Natural killer cell treated with Interleukin-12 subunit alpha and Interleukin-12 subunit beta and Interleukin-15 and Interleukin-18, amount 100 ng/mL, for 72 hours (primary cell): ENCODE measurements at regions not wholly inside any gene's neighbourhood (a gene's known extent, or its start where the extent isn't known, plus 50 kb on each side); places are given as distances from the start of the nearest gene placed in this dataset.

Experiments
- ATAC-seq, 2 donors: fragments of 150-1000 bp; cut with Tn5 transposase in 1 of 2; sonication (Bioruptor Pico), chemical (Tn5 transposase) in 1 of 2; 2 replicates each; pipeline ENCODE4 v1.10.0; 2021
- DNase-seq: peaks from one replicate; pipeline ENCODE4 v3.0.0; 2022; ENCODE audit warnings: low spot score
- H3K27ac Mint-ChIP-seq, 2 donors: 1 replicate in 1 of 2; 2 replicates in 1 of 2; pipeline ENCODE4 v1.8.0; 2022; ENCODE audit warnings: mixed read lengths in 2 of 2, mild to moderate bottlenecking in 1 of 2, moderate library complexity in 1 of 2
- H3K27me3 Mint-ChIP-seq, 2 donors: 1 replicate in 1 of 2; 2 replicates in 1 of 2; pipeline ENCODE4 v1.8.0; 2022; ENCODE audit warnings: mixed read lengths in 2 of 2
- H3K36me3 Mint-ChIP-seq: one replicate; pipeline ENCODE4 v1.8.0; 2022; ENCODE audit warnings: mixed read lengths
- H3K4me1 Mint-ChIP-seq, 2 donors: 1 replicate in 1 of 2; 2 replicates in 1 of 2; pipeline ENCODE4 v1.8.0; 2022; ENCODE audit warnings: low read depth in 2 of 2, mixed read lengths in 2 of 2, mild to moderate bottlenecking in 1 of 2
- H3K4me3 Mint-ChIP-seq: one replicate; pipeline ENCODE4 v1.8.0; 2022; ENCODE audit warnings: mixed read lengths
- H3K9me3 Mint-ChIP-seq: 2 replicates; pipeline ENCODE4 v1.8.0; 2022; ENCODE audit warnings: mixed read lengths

GRCh38 chr9:1951446-1951845, 63.7 kb upstream of the SMARCA2 start:
- H3K4me3 Mint-ChIP-seq, result no peak overlapping the region
- H3K4me1 Mint-ChIP-seq, result no peaks in the 10 kb centered on the region
- DNase-seq (no peak), ATAC-seq (no peak)
- H3K9me3 Mint-ChIP-seq, result no peaks in the 10 kb centered on the region
- peaks cover 6 to 15% of the 10 kb centered on the region in 2 donors for H3K27me3 Mint-ChIP-seq
- H3K36me3 Mint-ChIP-seq, result no peaks in the 10 kb centered on the region
- no peak overlapping the region for H3K27ac Mint-ChIP-seq

- Mint-ChIP-seq H3K4me3 (no peak overlapping the region), H3K9me3 (no peaks in the 10 kb centered on the region), H3K27me3 (peaks cover 6 to 13% of the 10 kb centered on the region in 2 donors), H3K36me3 (no peaks in the 10 kb centered on the region), H3K27ac (no peak overlapping the region), H3K4me1 (no peaks in the 10 kb centered on the region)
- ATAC-seq (no peak), DNase-seq (no peak)
Observed at GRCh38 chr9:1952001-1952400, 63.1 kb upstream of the SMARCA2 start.

DNA sequence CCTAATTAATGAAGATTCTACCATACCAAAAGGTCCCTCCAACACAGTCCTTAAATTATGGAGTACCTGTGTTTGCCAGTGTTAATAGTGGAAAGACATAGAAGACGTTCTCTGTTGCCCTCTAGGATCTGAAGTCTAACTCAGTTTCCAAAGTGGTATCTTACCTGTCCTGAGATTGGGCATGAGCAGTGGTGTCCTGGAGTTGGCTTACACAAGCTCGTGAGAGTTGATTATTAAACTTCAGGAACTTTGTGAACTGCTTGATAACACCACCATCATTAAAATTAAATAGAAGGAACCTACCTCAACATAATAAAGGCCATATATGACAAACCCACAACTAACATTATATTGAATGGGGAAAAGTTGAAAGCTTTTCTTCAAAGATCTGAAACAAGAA, 60.9 kb upstream of the SMARCA2 start:
- Mint-ChIP-seq H3K4me1 (no peaks in the 10 kb centered on the region), H3K4me3 (no peak overlapping the region), H3K27ac (no peak overlapping the region), H3K9me3 (no peaks in the 10 kb centered on the region), H3K27me3 (peaks cover 6 to 11% of the 10 kb centered on the region in 2 donors), H3K36me3 (no peaks in the 10 kb centered on the region)
- no peak for ATAC-seq
- DNase-seq, result no peak

DNA sequence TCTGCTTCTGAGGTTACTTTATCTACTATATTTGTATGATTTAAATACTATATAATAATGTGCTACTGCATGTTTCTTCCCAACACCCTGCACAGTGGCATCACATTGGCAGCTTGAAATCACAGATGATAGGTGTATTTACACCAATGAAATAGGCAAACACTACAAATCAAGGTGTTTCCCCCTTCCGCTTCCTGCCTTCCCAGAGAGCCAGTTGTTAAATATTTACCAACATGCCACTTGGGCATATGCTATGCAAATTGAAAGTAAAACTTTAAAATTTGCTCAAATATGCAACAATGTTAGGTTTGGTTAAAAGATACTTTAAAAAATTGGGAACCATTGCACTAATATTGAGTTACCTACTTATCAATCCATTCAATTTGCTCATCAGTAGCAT, 58.2 kb upstream of the SMARCA2 start:
- Mint-ChIP-seq H3K4me1 (no peaks in the 10 kb centered on the region), H3K27ac (no peak overlapping the region), H3K36me3 (no peaks in the 10 kb centered on the region), H3K27me3 (peaks cover 6 to 11% of the 10 kb centered on the region in 2 donors), H3K9me3 (no peaks in the 10 kb centered on the region), H3K4me3 (no peak overlapping the region)
- DNase-seq, result no peak
- ATAC-seq, result no peak

DNA sequence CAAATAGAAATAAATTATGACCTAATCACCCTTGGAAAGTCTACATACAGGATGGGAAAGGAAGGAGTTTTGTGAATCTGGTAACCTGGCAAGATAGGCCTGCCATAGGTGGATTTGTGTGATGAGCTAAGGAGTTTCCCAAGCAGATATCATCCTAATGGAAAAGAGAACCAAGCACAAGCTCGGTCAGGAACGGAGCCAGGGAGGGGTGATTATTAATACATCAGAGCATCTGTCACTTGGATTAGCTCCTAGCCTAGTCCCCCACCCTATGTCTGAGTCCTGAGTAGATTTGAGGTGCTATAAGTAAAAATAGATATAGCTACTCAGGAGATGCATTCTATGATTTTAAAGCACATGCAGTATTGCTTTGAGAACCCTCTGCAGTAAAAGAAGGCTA, 57.3 kb upstream of the SMARCA2 start:
- no peaks in the 10 kb centered on the region for H3K4me1 Mint-ChIP-seq
- peaks cover 6 to 11% of the 10 kb centered on the region in 2 donors for H3K27me3 Mint-ChIP-seq
- no peaks in the 10 kb centered on the region for H3K36me3 Mint-ChIP-seq
- ATAC-seq, result no peak
- H3K9me3 Mint-ChIP-seq, result no peaks in the 10 kb centered on the region
- DNase-seq, result no peak
- H3K4me3 Mint-ChIP-seq, result no peak overlapping the region
- H3K27ac Mint-ChIP-seq, result no peak overlapping the region

- no peaks in the 10 kb centered on the region for H3K36me3 Mint-ChIP-seq
- H3K4me3 Mint-ChIP-seq, result no peak overlapping the region
- H3K9me3 Mint-ChIP-seq, result no peaks in the 10 kb centered on the region
- no peak overlapping the region for H3K27ac Mint-ChIP-seq
- DNase-seq, result no peak
- no peak for ATAC-seq
- peaks cover 6 to 9% of the 10 kb centered on the region in 2 donors for H3K27me3 Mint-ChIP-seq
- no peaks in the 10 kb centered on the region for H3K4me1 Mint-ChIP-seq
Observed at GRCh38 chr9:1959371-1959770, 55.8 kb upstream of the SMARCA2 start.

GRCh38 chr9:1960342-1961042, 54.7 kb upstream of the SMARCA2 start:
- DNase-seq, result no peak

GRCh38 chr9:1962122-1962521, 53.0 kb upstream of the SMARCA2 start:
- Mint-ChIP-seq H3K4me3 (no peak overlapping the region), H3K36me3 (no peaks in the 10 kb centered on the region), H3K27me3 (peaks cover 9 to 17% of the 10 kb centered on the region in 2 donors), H3K4me1 (no peaks in the 10 kb centered on the region), H3K9me3 (no peaks in the 10 kb centered on the region), H3K27ac (no peak overlapping the region)
- DNase-seq, result no peak
- ATAC-seq, result no peak

More at GRCh38 chr9:1960342-1961042, 54.7 kb upstream of the SMARCA2 start:
- Mint-ChIP-seq H3K9me3 (no peaks in the 10 kb centered on the region), H3K27ac (no peak overlapping the region), H3K4me1 (no peaks in the 10 kb centered on the region), H3K36me3 (no peaks in the 10 kb centered on the region), H3K4me3 (no peak overlapping the region), H3K27me3 (peaks cover 6 to 12% of the 10 kb centered on the region in 2 donors)
- ATAC-seq, result no peak

DNA sequence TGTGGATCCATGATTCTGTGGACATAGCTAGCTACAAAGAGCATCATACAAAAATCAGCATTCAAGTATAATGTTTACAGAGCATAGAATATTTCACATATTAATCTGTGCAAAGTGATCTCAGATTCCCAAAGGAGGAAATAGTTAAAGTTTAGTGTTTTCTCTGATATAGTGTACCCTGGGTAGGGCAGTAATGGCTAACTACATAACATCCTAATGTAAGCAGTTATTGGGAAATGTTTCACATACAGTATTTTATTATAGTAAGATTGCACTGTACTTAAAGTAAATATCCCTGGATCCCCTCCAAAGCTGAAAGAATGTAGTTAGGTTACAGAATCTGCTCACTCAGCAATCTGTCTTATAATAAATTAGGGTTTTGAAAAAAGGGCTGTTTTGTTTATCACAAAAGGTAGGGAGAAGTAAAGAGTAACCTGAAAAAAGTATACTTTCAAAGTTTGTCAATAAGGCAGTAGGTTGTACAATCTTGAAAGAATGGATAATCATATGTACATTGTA, 52.5 kb upstream of the SMARCA2 start:
- no peak overlapping the region for H3K27ac Mint-ChIP-seq
- ATAC-seq (no peak), DNase-seq (no peak)
- peaks cover 9 to 21% of the 10 kb centered on the region in 2 donors for H3K27me3 Mint-ChIP-seq
- no peak overlapping the region for H3K4me3 Mint-ChIP-seq
- H3K9me3 Mint-ChIP-seq, result no peaks in the 10 kb centered on the region
- no peaks in the 10 kb centered on the region for H3K36me3 Mint-ChIP-seq
- H3K4me1 Mint-ChIP-seq, result no peaks in the 10 kb centered on the region

DNA sequence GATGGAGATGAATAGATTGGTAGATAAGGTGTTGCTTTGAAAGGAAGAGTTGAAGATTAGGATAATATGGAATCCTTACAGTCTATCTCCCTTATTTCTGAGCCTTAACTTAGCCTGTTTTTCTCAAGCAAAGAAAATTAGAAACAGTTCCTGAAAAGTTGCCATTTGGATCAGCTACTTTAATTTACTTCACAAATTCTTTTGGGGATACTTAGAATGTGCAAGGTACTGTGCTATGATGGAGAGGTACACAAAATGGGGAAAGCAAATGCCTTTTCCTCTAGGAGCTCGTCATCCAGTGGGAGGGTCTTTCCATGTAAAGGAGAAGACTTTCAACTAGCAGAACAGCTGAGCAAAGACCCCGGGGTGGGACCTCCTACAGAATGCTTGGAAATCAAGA, 51.1 kb upstream of the SMARCA2 start:
- no peak overlapping the region for H3K4me3 Mint-ChIP-seq

More for the DNA sequence above, 51.1 kb upstream of the SMARCA2 start:
- H3K27ac Mint-ChIP-seq, result no peak overlapping the region
- no peaks in the 10 kb centered on the region for H3K36me3 Mint-ChIP-seq
- no peak for ATAC-seq
- no peaks in the 10 kb centered on the region for H3K9me3 Mint-ChIP-seq
- H3K27me3 Mint-ChIP-seq, result peaks cover 9 to 21% of the 10 kb centered on the region in 2 donors
- no peak for DNase-seq
- no peaks in the 10 kb centered on the region for H3K4me1 Mint-ChIP-seq
